GM18498 (cell line): ENCODE measurements at regions not wholly inside any gene's neighbourhood (a gene's known extent, or its start where the extent isn't known, plus 50 kb on each side); places are given as distances from the start of the nearest gene placed in this dataset.

Source experiments
- ATAC-seq: cut with Tn5 transposase; IDR thresholded peaks from one replicate; pipeline ENCODE4 v1.9.1; 2021; ENCODE audit warnings: mild to moderate bottlenecking, moderate library complexity; ENCODE audit not compliant: unreplicated experiment

DNA sequence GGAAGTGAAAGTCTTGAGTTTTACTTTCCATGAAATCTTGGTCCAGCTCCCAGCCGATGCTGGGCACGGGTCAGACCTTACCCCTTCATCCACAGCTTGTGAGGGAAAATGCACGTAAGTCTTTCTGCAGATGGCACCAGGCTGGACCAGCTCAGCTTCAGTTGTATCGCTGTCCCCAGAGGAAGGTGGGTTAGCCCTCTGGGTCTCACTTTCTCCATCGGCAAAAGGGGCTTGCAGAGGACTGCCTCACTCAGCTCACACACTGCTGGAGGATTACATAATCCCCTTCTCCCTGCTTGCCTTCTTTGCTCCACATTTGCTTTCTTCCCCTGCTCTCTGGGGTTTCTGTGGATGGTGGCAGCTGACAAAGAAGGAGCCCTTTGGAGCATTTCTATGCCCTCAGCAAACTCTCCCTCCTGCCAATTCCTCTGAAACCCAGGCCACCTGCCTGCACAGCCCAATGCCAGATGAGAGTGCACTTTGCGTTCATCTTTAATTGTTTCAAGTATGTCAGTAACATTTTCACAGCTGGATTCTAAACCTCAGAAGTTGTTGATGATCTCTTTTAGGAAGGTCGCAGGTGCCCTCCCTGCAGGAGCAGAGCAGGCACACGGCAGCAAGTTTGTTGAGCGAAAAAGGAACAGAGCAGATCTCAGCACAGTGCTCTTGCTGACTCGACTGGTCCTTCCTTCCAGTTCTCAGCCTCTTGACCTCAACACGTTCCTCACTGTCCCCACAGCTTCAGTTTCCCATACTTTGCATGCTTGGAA lies 155.6 kb upstream of the GLI2 start:
- no peak for ATAC-seq

DNA sequence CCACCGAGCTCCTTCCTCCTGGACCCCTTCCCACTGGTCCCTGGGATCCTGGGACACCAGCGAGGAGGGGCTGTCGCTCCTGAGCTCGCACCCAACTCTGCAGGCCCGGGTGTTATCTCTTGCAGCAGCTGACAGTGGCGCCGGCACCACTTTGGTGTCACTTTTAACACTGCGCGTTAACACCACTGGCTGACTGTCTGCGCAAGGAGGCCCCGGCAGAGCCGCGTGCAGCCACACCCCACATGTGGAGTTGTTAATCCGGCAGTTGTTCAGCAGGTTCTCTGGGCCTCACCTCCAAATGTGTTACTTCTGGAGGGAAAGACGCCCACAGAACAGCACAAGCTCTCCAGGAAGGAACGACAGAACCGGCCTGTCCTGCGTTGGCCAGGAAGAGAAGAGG lies 155.0 kb upstream of the GLI2 start:
- no peak for ATAC-seq

DNA sequence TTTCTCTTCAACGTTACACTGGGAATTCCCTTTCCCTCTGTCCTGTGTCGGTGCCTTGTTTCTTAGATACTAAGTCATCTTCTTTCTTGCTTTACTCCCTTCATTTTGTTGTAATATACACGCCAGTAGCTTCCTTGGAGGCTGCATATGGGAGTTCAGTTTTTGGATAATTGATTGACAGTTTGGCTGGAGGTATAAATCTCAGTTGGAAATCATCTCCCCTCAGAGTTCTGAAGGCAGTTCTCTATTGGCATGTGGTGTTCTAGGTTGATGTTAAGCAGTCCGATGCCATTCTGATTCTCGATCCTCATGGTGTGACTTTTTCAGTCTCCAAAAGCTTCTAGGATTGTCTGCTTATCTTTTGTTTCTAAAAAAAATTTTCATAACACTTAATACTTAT lies 152.5 kb upstream of the GLI2 start:
- no peak for ATAC-seq

GRCh38 chr2:120583851-120584570 lies 151.7 kb upstream of the GLI2 start:
- ATAC-seq: no peak

- no peak for ATAC-seq
Measured at GRCh38 chr2:120586507-120587278, 149.0 kb upstream of the GLI2 start.

DNA sequence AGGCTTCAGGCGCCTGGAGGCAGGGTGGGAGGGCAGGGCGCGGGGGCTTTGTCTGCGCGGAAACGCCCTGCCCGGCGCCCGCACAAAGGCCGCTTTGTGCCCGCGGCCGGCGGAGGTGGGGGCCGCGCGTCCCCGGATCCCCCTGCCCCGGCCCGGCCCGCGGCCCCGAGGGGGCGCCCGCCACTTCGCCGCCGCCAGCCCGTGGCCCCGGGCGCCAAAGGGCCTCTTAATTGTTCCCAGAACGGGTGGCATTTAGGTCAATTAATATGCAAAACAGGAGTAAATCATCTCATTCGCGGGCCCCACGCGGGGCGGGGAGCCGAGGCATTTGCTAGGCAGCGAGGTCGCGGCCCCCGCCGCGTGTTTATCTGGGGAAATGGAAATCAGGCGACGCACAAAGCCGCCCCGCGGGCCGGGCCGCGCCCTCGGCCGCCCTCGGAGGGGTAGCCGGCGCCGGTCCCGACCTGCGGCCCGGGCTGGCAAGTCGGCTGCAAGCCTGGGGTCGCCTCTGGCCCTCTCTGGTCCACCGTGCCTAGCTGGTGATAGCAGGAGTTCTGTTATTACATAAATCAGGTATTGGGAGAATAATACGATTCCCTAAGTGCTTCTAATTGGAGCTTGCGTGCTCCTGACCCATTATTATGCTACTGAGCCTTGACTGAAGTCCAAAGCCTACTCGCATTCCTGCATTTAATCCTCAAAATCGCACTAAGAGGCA lies 148.2 kb upstream of the GLI2 start:
- no peak for ATAC-seq

- ATAC-seq: no peak
Measured at GRCh38 chr2:120587997-120588336, 147.7 kb upstream of the GLI2 start.

DNA sequence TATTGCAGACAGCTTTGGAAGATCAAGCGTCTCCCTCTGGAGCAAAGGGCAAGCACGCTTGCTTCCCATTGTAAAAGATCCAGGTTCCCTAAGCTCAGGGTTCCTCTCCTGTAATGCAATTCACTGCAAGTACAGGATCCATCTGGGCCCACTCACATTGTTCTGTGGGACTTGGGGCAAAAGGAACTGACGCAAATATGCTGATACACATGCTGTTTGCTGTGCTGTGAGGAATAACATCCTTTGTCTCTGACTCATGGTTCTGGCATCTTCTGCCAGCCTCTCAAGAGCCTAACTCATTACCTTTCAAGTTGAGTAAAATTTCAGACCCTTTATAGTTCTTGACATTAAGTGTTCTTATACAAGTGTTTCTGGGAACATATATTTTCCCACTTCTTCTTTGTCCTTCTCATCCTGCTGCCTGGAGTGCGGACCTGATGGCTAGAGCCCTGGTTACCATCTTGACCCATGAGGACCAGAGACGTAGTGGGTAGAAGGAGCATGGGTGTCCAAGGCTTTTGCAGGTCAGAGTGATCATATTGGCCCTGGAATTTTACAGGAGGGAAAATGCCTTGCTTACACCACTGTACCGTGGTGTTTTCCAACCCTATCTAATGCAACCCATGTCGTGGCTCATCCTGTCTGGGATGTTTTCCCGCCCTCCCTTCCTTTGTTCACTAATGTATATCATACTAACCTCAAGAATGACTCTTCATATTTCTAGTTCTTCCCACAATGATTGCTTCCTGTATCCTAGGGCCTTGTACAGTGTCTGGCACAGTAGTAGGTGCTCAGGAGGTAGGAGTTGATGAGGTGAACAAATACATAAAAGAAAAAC lies 145.7 kb upstream of the GLI2 start:
- no peak for ATAC-seq

DNA sequence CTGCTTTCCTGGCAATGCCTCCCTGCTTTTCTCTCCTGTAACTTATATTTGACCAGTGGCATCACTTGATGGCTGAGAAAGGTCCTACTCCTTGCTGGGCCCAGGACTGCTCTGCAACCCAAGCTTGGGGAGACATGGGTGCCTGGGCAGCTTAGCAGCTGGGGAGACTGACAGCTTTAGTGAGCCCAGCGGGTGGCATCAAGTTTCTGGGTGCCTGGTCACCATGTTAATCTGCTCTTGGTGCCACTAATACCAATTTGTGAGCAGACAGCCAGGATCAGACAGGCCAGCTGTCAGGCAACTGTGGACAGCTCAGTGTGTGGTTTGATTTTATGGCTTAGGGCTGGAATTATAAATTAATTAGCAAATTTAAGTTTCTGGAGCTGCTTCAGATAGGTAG lies 144.8 kb upstream of the GLI2 start:
- no peak for ATAC-seq

- ATAC-seq: no peak
Measured at GRCh38 chr2:120591572-120591971, 144.1 kb upstream of the GLI2 start.

DNA sequence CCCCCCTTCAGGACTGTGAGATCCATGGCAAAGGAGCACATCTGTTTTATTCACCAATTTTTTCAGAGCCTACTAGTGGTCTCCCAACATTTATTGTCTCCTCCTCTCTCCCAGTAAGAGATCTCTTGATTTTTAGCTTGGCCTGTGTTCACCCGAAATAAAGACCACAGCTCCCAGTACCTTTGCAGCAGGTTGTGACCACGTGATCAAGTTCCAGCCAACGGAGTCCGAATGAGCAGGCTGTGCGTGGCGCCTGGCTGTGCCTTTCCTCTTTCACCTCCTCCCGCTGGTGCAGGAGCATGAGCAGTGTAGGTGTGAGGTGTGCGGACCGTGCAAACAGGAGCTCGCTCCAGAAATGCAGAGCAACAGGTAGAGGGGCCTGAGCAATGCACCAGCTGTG lies 143.6 kb upstream of the GLI2 start:
- no peak for ATAC-seq

- ATAC-seq: no peak
Measured at GRCh38 chr2:120593921-120594686, 141.6 kb upstream of the GLI2 start.

GRCh38 chr2:120594856-120595685 lies 140.6 kb upstream of the GLI2 start:
- no peak for ATAC-seq

DNA sequence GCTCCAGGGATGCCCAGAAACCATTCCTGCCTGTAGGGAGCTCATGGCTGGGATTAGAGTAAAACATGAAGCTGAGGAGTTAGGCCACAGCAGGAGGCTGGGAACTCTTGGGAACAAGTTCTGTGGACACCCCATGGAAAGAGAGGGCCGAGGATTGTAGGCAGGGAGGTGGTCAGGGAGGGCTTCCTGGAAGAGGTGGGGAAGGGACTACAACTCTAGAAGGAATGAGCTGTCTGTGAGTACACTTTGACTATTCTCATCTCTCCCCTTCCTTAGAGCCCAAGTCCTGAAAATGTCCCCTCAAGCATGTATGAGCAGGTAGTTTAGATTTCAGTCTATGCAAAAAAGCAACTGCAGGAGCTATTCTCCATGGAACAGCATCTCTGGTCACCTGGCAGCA lies 139.9 kb upstream of the GLI2 start:
- ATAC-seq: no peak

GRCh38 chr2:120596191-120596811 lies 139.4 kb upstream of the GLI2 start:
- ATAC-seq: no peak

DNA sequence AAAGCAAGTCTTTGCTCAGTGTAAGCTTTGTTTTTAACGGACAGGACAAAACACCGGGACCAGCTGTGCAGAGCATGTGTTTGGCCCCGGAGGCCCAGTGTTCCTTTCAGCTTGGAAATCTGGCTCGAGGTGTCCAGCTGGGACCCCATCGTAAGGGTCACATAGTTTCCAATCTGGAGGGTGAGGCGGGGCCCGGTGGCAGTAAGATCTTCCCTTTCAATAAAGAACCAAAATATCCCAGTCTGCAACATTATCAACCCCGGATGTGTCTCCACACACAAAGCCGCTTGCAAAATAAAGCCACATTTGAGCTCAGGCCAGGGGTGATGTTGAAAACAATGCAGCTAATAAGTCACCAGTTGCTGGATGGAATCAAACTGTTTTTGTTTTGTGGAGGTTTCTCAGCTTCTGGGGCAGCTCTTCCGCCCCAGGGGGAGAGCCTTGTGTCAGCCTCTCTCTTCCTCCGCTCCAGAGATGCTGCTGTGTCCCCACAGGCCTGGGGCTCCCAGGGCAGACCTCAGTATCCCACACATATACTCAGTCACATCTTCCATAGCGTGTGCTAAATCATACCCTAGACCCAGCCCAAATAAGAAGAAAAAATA lies 138.6 kb upstream of the GLI2 start:
- no peak for ATAC-seq

DNA sequence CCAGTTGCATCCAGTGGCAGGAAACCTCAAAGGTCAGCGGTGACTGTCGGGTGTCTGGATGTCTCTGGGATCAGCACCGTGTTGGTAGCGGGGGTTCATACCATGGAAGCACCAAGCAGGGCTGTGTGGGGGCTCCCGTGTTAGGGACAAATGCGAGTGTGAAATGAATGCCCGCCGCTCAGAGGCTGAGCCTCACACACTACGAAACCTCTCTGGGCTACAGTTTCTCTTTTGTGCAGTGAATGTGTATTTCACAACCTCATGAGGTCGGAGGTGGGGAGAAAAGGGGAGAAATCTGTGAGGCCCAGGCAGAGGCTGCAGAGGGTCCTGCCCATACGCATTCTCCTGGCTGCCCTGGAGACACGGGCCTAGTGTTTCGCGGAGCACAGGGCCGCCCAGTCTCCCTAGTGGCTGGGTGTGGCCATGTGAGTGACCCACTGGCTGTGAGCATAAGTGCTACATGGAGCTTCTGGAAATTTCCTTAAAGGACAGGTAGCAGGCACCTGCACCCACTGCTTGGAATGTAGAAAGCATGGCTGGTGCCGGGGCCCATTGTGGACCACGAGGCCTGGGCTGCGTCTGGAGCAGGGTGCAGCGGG lies 138.0 kb upstream of the GLI2 start:
- ATAC-seq: no peak

- ATAC-seq: no peak
Measured at GRCh38 chr2:120598416-120598815, 137.3 kb upstream of the GLI2 start.
